ENCODE measurements at regions not wholly inside any gene's neighbourhood (a gene's known extent, or its start where the extent isn't known, plus 50 kb on each side); places are given as distances from the start of the nearest gene placed in this dataset.

- Histone ChIP-seq H3K4me2 (ENCODE audit: low read length) (no peak overlapping the region), H3K9me3 (ENCODE audit: control insufficient read depth, insufficient read depth, low read length) (no peaks in the 10 kb centered on the region), H3K79me2 (ENCODE audit: control insufficient read depth, low read length) (no peaks in the 10 kb centered on the region), H3K27me3 (ENCODE audit: control insufficient read depth, low read length) (no peaks in the 10 kb centered on the region), H3K36me3 (ENCODE audit: control insufficient read depth, low read length) (no peaks in the 10 kb centered on the region), H3F3A (ENCODE audit: control insufficient read depth, insufficient read depth) (no peaks in the 10 kb centered on the region), H3K9me2 (replicated peaks; ENCODE audit: control insufficient read depth, low read length) (no peaks in the 10 kb centered on the region), H3K27ac (ENCODE audit: low read depth, low read length) (no peak overlapping the region), H4K20me1 (ENCODE audit: control insufficient read depth, insufficient read depth, low read depth, low read length) (no peaks in the 10 kb centered on the region), H3K4me1 (ENCODE audit: control insufficient read depth, low read length) (peaks cover 30% of the 10 kb centered on the region), H3K4me3 (ENCODE audit: low read length) (no peak overlapping the region)
- TF ChIP-seq CTCF (IDR thresholded peaks at IDR 0.05; ENCODE audit: low read depth, low read length, poor library complexity, severe bottlenecking) (no peak), EZH2phosphoT487 (IDR thresholded peaks at IDR 0.05; ENCODE audit: borderline replicate concordance, low read length) (no peak)
Measured at GRCh38 chr12:93101367-93101766, 172.3 kb upstream of the EEA1 start.

- TF ChIP-seq EZH2phosphoT487 (IDR thresholded peaks at IDR 0.05; ENCODE audit: borderline replicate concordance, low read length) (no peak), CTCF (IDR thresholded peaks at IDR 0.05; ENCODE audit: low read depth, low read length, poor library complexity, severe bottlenecking) (no peak)
- Histone ChIP-seq H3K4me2 (ENCODE audit: low read length) (no peak overlapping the region), H3K9me2 (replicated peaks; ENCODE audit: control insufficient read depth, low read length) (no peaks in the 10 kb centered on the region), H4K20me1 (ENCODE audit: control insufficient read depth, insufficient read depth, low read depth, low read length) (no peaks in the 10 kb centered on the region), H3K79me2 (ENCODE audit: control insufficient read depth, low read length) (no peaks in the 10 kb centered on the region), H3K9me3 (ENCODE audit: control insufficient read depth, insufficient read depth, low read length) (no peaks in the 10 kb centered on the region), H3K27me3 (ENCODE audit: control insufficient read depth, low read length) (no peaks in the 10 kb centered on the region), H3K36me3 (ENCODE audit: control insufficient read depth, low read length) (no peaks in the 10 kb centered on the region), H3K4me3 (ENCODE audit: low read length) (no peak overlapping the region), H3K4me1 (ENCODE audit: control insufficient read depth, low read length) (peaks cover 30% of the 10 kb centered on the region), H3F3A (ENCODE audit: control insufficient read depth, insufficient read depth) (no peaks in the 10 kb centered on the region), H3K27ac (ENCODE audit: low read depth, low read length) (no peak overlapping the region)
Measured at GRCh38 chr12:93102312-93102711, 173.2 kb upstream of the EEA1 start.

GRCh38 chr12:93102744-93103143, 173.6 kb upstream of the EEA1 start:
- Histone ChIP-seq H3K36me3 (ENCODE audit: control insufficient read depth, low read length) (no peaks in the 10 kb centered on the region), H4K20me1 (ENCODE audit: control insufficient read depth, insufficient read depth, low read depth, low read length) (no peaks in the 10 kb centered on the region), H3K27ac (ENCODE audit: low read depth, low read length) (no peak overlapping the region), H3K9me3 (ENCODE audit: control insufficient read depth, insufficient read depth, low read length) (no peaks in the 10 kb centered on the region), H3K9me2 (replicated peaks; ENCODE audit: control insufficient read depth, low read length) (no peaks in the 10 kb centered on the region), H3K79me2 (ENCODE audit: control insufficient read depth, low read length) (no peaks in the 10 kb centered on the region), H3K4me1 (ENCODE audit: control insufficient read depth, low read length) (peaks cover 30% of the 10 kb centered on the region), H3F3A (ENCODE audit: control insufficient read depth, insufficient read depth) (no peaks in the 10 kb centered on the region), H3K27me3 (ENCODE audit: control insufficient read depth, low read length) (no peaks in the 10 kb centered on the region), H3K4me2 (ENCODE audit: low read length) (no peak overlapping the region), H3K4me3 (ENCODE audit: low read length) (no peak overlapping the region)
- no peak for TF ChIP-seq CTCF (IDR thresholded peaks at IDR 0.05; ENCODE audit: low read depth, low read length, poor library complexity, severe bottlenecking)
- no peak for TF ChIP-seq EZH2phosphoT487 (IDR thresholded peaks at IDR 0.05; ENCODE audit: borderline replicate concordance, low read length)

- Histone ChIP-seq H3K27ac (ENCODE audit: low read depth, low read length) (no peak overlapping the region), H3K27me3 (ENCODE audit: control insufficient read depth, low read length) (no peaks in the 10 kb centered on the region)
Measured at GRCh38 chr12:93103154-93103553, 174.1 kb upstream of the EEA1 start.

More at GRCh38 chr12:93103154-93103553, 174.1 kb upstream of the EEA1 start:
- no peak overlapping the region for H3K4me2 ChIP-seq (ENCODE audit: low read length)
- H3K4me1 ChIP-seq (ENCODE audit: control insufficient read depth, low read length), result peaks cover 29% of the 10 kb centered on the region
- no peaks in the 10 kb centered on the region for H3F3A ChIP-seq (ENCODE audit: control insufficient read depth, insufficient read depth)
- no peak for TF ChIP-seq EZH2phosphoT487 (IDR thresholded peaks at IDR 0.05; ENCODE audit: borderline replicate concordance, low read length)
- no peak for TF ChIP-seq CTCF (IDR thresholded peaks at IDR 0.05; ENCODE audit: low read depth, low read length, poor library complexity, severe bottlenecking)
- H3K36me3 ChIP-seq (ENCODE audit: control insufficient read depth, low read length), result no peaks in the 10 kb centered on the region
- H3K4me3 ChIP-seq (ENCODE audit: low read length), result no peak overlapping the region
- H3K9me2 ChIP-seq (replicated peaks; ENCODE audit: control insufficient read depth, low read length), result no peaks in the 10 kb centered on the region
- no peaks in the 10 kb centered on the region for H4K20me1 ChIP-seq (ENCODE audit: control insufficient read depth, insufficient read depth, low read depth, low read length)
- no peaks in the 10 kb centered on the region for H3K9me3 ChIP-seq (ENCODE audit: control insufficient read depth, insufficient read depth, low read length)
- H3K79me2 ChIP-seq (ENCODE audit: control insufficient read depth, low read length), result no peaks in the 10 kb centered on the region

Measured in DOHH2 (cell line).